ENCODE measurements at regions not wholly inside any gene's neighbourhood (a gene's known extent, or its start where the extent isn't known, plus 50 kb on each side); places are given as distances from the start of the nearest gene placed in this dataset.

GRCh38 chr1:184893695-184894094, 80.6 kb downstream of the NIBAN1 start:
- no peak for ATAC-seq
- Mint-ChIP-seq H3K4me1 (no peaks in the 10 kb centered on the region), H3K36me3 (ENCODE audit: low read depth) (peaks cover 15% of the 10 kb centered on the region; the same call in 2 of the 3 replicates), H3K9me3 (no peaks in the 10 kb centered on the region), H3K27ac (no peak overlapping the region), H3K4me3 (no peak overlapping the region), H3K27me3 (ENCODE audit: insufficient read depth, low read depth, poor library complexity) (peaks cover 2% of the 10 kb centered on the region)
- TF ChIP-seq ZNF331 (CRISPR knock-in tag; IDR thresholded peaks at IDR 0.05; ENCODE audit: low read depth) (no peak), POLR2AphosphoS5 (IDR thresholded peaks at IDR 0.05; ENCODE audit: low read depth) (no peak), ZNF114 (CRISPR knock-in tag; IDR thresholded peaks at IDR 0.05) (no peak), JUNB (IDR thresholded peaks at IDR 0.05; ENCODE audit: unreplicated experiment) (no peak), EZH2 (IDR thresholded peaks at IDR 0.05; ENCODE audit: low read depth, unreplicated experiment) (no peak), ZNF462 (CRISPR knock-in tag; IDR thresholded peaks at IDR 0.05) (no peak), NANOG (IDR thresholded peaks at IDR 0.05; ENCODE audit: borderline replicate concordance) (no peak), EZH2phosphoT487 (IDR thresholded peaks at IDR 0.05; ENCODE audit: unreplicated experiment) (no peak)
- no peak for DNase-seq (ENCODE audit: low spot score)
- H3K27ac ChIP-seq (ENCODE audit: low read depth) = no peak overlapping the region
- H4K20me1 ChIP-seq (replicated peaks; ENCODE audit: insufficient read depth) = no peaks in the 10 kb centered on the region
- H3K79me2 ChIP-seq (replicated peaks; ENCODE audit: insufficient read depth) = no peaks in the 10 kb centered on the region
- H2AFZ ChIP-seq = no peak overlapping the region
- no peaks in the 10 kb centered on the region for H3K9me2 ChIP-seq (ENCODE audit: insufficient read depth)
- H3K36me3 ChIP-seq (ENCODE audit: insufficient read depth) = no peaks in the 10 kb centered on the region
- H3F3A ChIP-seq (replicated peaks; ENCODE audit: low read depth) = no peaks in the 10 kb centered on the region
- no peaks in the 10 kb centered on the region for H3K27me3 ChIP-seq (ENCODE audit: insufficient read depth)
- H3K4me1 ChIP-seq (ENCODE audit: insufficient read depth) = no peaks in the 10 kb centered on the region
- H3K4me2 ChIP-seq = no peak overlapping the region
- H3K4me3 ChIP-seq = no peak overlapping the region

GRCh38 chr1:184892116-184892515, 82.2 kb downstream of the NIBAN1 start:
- Mint-ChIP-seq H3K4me3 (no peak overlapping the region), H3K4me1 (no peaks in the 10 kb centered on the region), H3K9me3 (no peaks in the 10 kb centered on the region), H3K27ac (no peak overlapping the region), H3K36me3 (ENCODE audit: low read depth) (peaks cover 4% of the 10 kb centered on the region; the same call in 2 of the 3 replicates), H3K27me3 (ENCODE audit: insufficient read depth, low read depth, poor library complexity) (peaks cover 2% of the 10 kb centered on the region)
- Histone ChIP-seq H3K4me3 (no peak overlapping the region), H3K4me2 (no peak overlapping the region), H3K36me3 (ENCODE audit: insufficient read depth) (no peaks in the 10 kb centered on the region), H2AFZ (no peak overlapping the region), H3K79me2 (replicated peaks; ENCODE audit: insufficient read depth) (no peaks in the 10 kb centered on the region), H3K27ac (ENCODE audit: low read depth) (no peak overlapping the region), H4K20me1 (replicated peaks; ENCODE audit: insufficient read depth) (no peaks in the 10 kb centered on the region), H3K9me2 (ENCODE audit: insufficient read depth) (no peaks in the 10 kb centered on the region), H3K4me1 (ENCODE audit: insufficient read depth) (no peaks in the 10 kb centered on the region), H3F3A (replicated peaks; ENCODE audit: low read depth) (no peaks in the 10 kb centered on the region), H3K27me3 (ENCODE audit: insufficient read depth) (no peaks in the 10 kb centered on the region)
- no peak for TF ChIP-seq CREB1 (CRISPR knock-in tag; IDR thresholded peaks at IDR 0.05; ENCODE audit: low read depth)
- no peak for TF ChIP-seq JUNB (IDR thresholded peaks at IDR 0.05; ENCODE audit: unreplicated experiment)
- no peak for TF ChIP-seq NANOG (IDR thresholded peaks at IDR 0.05; ENCODE audit: borderline replicate concordance)
- ATAC-seq = no peak
- no peak for DNase-seq (ENCODE audit: low spot score)
